Hepatocyte (in vitro differentiated cells): ENCODE measurements at regions not wholly inside any gene's neighbourhood (a gene's known extent, or its start where the extent isn't known, plus 50 kb on each side); places are given as distances from the start of the nearest gene placed in this dataset.

Source experiments
- DNase-seq: peaks from one replicate; pipeline ENCODE4 v3.0.0-alpha.2; 2016; ENCODE audit warnings: low spot score
- H2AFZ ChIP-seq: fragments of 200-600 bp; sonication (generic); 2 replicates; pipeline ENCODE4 v1.6.0; 2016; ENCODE audit warnings: antibody characterized with exemption, mild to moderate bottlenecking
- H3K27ac ChIP-seq: fragments of 200-600 bp; sonication (generic); 2 replicates; pipeline ENCODE4 v1.5.1; 2016; ENCODE audit warnings: mild to moderate bottlenecking
- H3K27me3 ChIP-seq: fragments of 200-600 bp; sonication (generic); 2 replicates; pipeline ENCODE4 v1.6.1; 2016
- H3K36me3 ChIP-seq: fragments of 200-600 bp; sonication (generic); replicated peaks from 2 replicates; pipeline ENCODE4 v1.5.1; 2016; ENCODE audit warnings: low read depth; ENCODE audit not compliant: insufficient read depth
- H3K4me1 ChIP-seq: fragments of 200-600 bp; sonication (generic); 2 replicates; pipeline ENCODE4 v1.5.1; 2016; ENCODE audit warnings: mild to moderate bottlenecking, moderate library complexity; ENCODE audit not compliant: insufficient read depth
- H3K4me2 ChIP-seq: fragments of 200-600 bp; sonication (generic); 2 replicates; pipeline ENCODE4 v1.6.0; 2016
- H3K4me3 ChIP-seq: fragments of 200-600 bp; sonication (generic); 2 replicates; pipeline ENCODE4 v1.5.1; 2016; ENCODE audit warnings: mild to moderate bottlenecking
- H3K79me2 ChIP-seq: fragments of 200-600 bp; sonication (generic); 2 replicates; pipeline ENCODE4 v1.6.0; 2017; ENCODE audit warnings: mild to moderate bottlenecking
- H3K9me2 ChIP-seq: fragments of 200-600 bp; sonication (generic); replicated peaks from 2 replicates; pipeline ENCODE4 v1.6.0; 2017; ENCODE audit warnings: mild to moderate bottlenecking; ENCODE audit not compliant: insufficient read depth
- H3K9me3 ChIP-seq: fragments of 200-600 bp; sonication (generic); 2 replicates; pipeline ENCODE4 v1.5.1; 2016; ENCODE audit warnings: low read depth, mild to moderate bottlenecking
- H4K20me1 ChIP-seq: fragments of 200-600 bp; sonication (generic); 2 replicates; pipeline ENCODE4 v1.6.0; 2016; ENCODE audit warnings: mild to moderate bottlenecking; ENCODE audit not compliant: insufficient read depth, poor library complexity, severe bottlenecking
- EZH2 ChIP-seq: fragments of 200-600 bp; sonication (generic); IDR thresholded peaks from 2 replicates; pipeline ENCODE4 v1.6.1; 2016; ENCODE audit warnings: antibody characterized with exemption, mild to moderate bottlenecking, borderline replicate concordance
- EZH2phosphoT487 ChIP-seq: fragments of 200-600 bp; sonication (generic); IDR thresholded peaks from one replicate; pipeline ENCODE4 v1.6.1; 2018; ENCODE audit warnings: antibody characterized with exemption, mild to moderate bottlenecking, low read depth, moderate library complexity; ENCODE audit not compliant: unreplicated experiment, severe bottlenecking
- WGBS: methylation state at CpG from one replicate; pipeline ENCODE4 v1.1.6; 2016; ENCODE audit warnings: low lambda C conversion rate; ENCODE audit errors: missing lambda C conversion rate; 5-methylcytosine and 5-hydroxymethylcytosine counted together
- TF ChIP-seq, protein P1 (sequence below): fragments of 200-600 bp; sonication (generic); IDR thresholded peaks from 2 replicates; pipeline ENCODE4 v1.5.1; 2016; ENCODE audit warnings: antibody characterized with exemption, mild to moderate bottlenecking; ENCODE audit not compliant: poor library complexity

- Histone ChIP-seq H3K9me2 (no peaks in the 10 kb centered on the region), H3K79me2 (no peaks in the 10 kb centered on the region), H3K9me3 (no peaks in the 10 kb centered on the region), H3K27me3 (no peaks in the 10 kb centered on the region), H3K4me3 (no peak overlapping the region), H3K4me1 (peaks cover 5% of the 10 kb centered on the region), H3K27ac (no peak overlapping the region), H3K4me2 (no peak overlapping the region), H3K36me3 (no peaks in the 10 kb centered on the region), H2AFZ (peak overlapping the region; percentile 20), H4K20me1 (no peaks in the 10 kb centered on the region)
- TF ChIP-seq EZH2 = no peak
- TF ChIP-seq, protein P1, sequence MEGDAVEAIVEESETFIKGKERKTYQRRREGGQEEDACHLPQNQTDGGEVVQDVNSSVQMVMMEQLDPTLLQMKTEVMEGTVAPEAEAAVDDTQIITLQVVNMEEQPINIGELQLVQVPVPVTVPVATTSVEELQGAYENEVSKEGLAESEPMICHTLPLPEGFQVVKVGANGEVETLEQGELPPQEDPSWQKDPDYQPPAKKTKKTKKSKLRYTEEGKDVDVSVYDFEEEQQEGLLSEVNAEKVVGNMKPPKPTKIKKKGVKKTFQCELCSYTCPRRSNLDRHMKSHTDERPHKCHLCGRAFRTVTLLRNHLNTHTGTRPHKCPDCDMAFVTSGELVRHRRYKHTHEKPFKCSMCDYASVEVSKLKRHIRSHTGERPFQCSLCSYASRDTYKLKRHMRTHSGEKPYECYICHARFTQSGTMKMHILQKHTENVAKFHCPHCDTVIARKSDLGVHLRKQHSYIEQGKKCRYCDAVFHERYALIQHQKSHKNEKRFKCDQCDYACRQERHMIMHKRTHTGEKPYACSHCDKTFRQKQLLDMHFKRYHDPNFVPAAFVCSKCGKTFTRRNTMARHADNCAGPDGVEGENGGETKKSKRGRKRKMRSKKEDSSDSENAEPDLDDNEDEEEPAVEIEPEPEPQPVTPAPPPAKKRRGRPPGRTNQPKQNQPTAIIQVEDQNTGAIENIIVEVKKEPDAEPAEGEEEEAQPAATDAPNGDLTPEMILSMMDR = no peak
- TF ChIP-seq EZH2phosphoT487 = no peak
- DNase-seq = peak; percentile 8
- 40% methylated on average over 3 of the region's 3 CpGs for WGBS
Observed at GRCh38 chr4:124212815-124213630, 499.5 kb downstream of the ANKRD50 start.

DNA sequence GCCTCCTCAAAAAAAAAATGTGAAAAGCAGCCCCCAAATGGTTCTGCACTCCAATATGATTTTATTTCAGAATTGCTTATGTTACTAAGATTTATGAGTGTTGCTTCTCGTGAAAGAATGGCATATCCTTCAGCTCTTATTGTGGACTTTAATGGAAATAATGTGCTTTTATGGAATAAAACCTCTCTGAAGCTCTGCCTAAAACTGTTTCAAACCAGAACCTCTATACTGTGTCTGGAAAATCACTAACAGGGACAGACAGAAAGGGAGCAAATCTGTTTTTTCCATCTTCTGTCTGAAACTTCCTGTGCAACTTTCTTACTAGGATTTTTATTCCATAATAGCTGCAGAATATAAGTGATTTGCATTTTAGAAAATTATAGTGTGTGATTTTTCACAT, 493.1 kb downstream of the ANKRD50 start:
- TF ChIP-seq, protein P1 = no peak
- TF ChIP-seq EZH2 (no peak), EZH2phosphoT487 (no peak)
- WGBS = 33% methylated on average over 1 of the region's 1 CpG
- no peaks in the 10 kb centered on the region for H3K27me3 ChIP-seq

DNA sequence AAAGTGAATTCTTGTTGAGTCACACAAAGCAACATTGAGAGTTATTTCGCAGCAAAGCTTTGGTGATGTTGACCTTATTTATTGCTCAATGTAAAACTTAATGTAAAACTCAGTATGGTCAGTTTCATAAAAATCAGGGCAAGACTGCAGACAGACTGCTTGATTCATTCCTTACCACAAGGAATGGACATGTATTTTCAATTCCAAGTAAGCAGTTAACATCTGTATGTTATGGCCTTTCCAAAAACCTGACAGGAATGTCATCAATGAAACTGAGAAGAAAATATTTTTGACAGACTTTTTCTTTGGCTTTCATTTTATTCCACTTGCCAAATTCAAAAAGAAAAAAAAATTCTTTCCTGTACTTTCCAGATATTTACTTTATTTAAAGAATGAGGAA, 488.3 kb downstream of the ANKRD50 start:
- 89% methylated on average over 1 of the region's 1 CpG for WGBS
- peaks cover 4% of the 10 kb centered on the region for H3K4me1 ChIP-seq
- H3K4me2 ChIP-seq = no peak overlapping the region
- H4K20me1 ChIP-seq = no peaks in the 10 kb centered on the region
- H3K27me3 ChIP-seq = no peaks in the 10 kb centered on the region
- no peak for TF ChIP-seq EZH2
- TF ChIP-seq, protein P1 = no peak
- no peak for TF ChIP-seq EZH2phosphoT487
- no peaks in the 10 kb centered on the region for H3K79me2 ChIP-seq
- peaks cover 5% of the 10 kb centered on the region for H3K9me3 ChIP-seq
- DNase-seq = no peak
- no peak overlapping the region for H2AFZ ChIP-seq
- H3K36me3 ChIP-seq = no peaks in the 10 kb centered on the region
- H3K9me2 ChIP-seq = no peaks in the 10 kb centered on the region
- H3K4me3 ChIP-seq = no peak overlapping the region
- H3K27ac ChIP-seq = no peak overlapping the region

More for the DNA sequence above, 493.1 kb downstream of the ANKRD50 start:
- no peaks in the 10 kb centered on the region for H3K79me2 ChIP-seq
- no peak overlapping the region for H3K27ac ChIP-seq
- H4K20me1 ChIP-seq = no peaks in the 10 kb centered on the region
- H3K4me1 ChIP-seq = peaks cover 4% of the 10 kb centered on the region
- no peak overlapping the region for H2AFZ ChIP-seq
- no peaks in the 10 kb centered on the region for H3K9me2 ChIP-seq
- H3K4me2 ChIP-seq = no peak overlapping the region
- DNase-seq = no peak
- H3K36me3 ChIP-seq = no peaks in the 10 kb centered on the region
- no peaks in the 10 kb centered on the region for H3K9me3 ChIP-seq
- H3K4me3 ChIP-seq = no peak overlapping the region

DNA sequence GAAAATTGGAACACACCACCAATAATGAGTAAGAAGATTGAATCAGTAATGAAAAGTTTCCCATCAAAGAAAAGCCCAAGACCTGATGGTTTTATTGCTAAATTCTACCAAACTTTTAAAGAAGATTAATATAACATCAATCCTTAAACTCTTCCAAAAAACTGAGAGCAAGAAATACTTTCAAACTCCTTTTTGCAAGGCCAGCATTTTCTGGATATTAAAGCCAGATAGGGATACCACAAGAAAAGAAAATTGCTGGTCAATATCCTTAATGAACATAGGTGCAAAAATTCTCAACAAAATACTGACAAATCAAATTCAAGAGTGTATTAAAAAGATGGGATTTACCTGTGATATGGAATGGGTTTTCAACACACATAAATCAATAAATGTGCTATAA, 484.6 kb downstream of the ANKRD50 start:
- H3K36me3 ChIP-seq = no peaks in the 10 kb centered on the region
- no peaks in the 10 kb centered on the region for H3K9me2 ChIP-seq
- no peak overlapping the region for H3K27ac ChIP-seq
- H3K4me3 ChIP-seq = no peak overlapping the region
- H3K4me2 ChIP-seq = no peak overlapping the region
- no peak for TF ChIP-seq EZH2phosphoT487
- TF ChIP-seq EZH2 = no peak
- H3K4me1 ChIP-seq = no peaks in the 10 kb centered on the region
- peaks cover 5% of the 10 kb centered on the region for H3K9me3 ChIP-seq
- H2AFZ ChIP-seq = no peak overlapping the region
- no peaks in the 10 kb centered on the region for H3K79me2 ChIP-seq
- H3K27me3 ChIP-seq = no peaks in the 10 kb centered on the region
- DNase-seq = no peak
- no peaks in the 10 kb centered on the region for H4K20me1 ChIP-seq
